IMR-90 (cell line): ENCODE measurements at regions not wholly inside any gene's neighbourhood (a gene's known extent, or its start where the extent isn't known, plus 50 kb on each side); places are given as distances from the start of the nearest gene placed in this dataset.
"Not testable (repeated sequence)": the region's sequence is repeated elsewhere in the genome, so short reads cannot be mapped to it uniquely, and the experiment has no call there.

ENCODE experiments used
- ATAC-seq: fragments of 200-7000 bp; cut with Tn5 transposase; 2 replicates; pipeline ENCODE4 v1.9.1; 2020; ENCODE audit warnings: low read depth, mild to moderate bottlenecking, moderate library complexity
- BruUV-seq: library from RNA; stranded (reverse); fragments of 400-500 nt; replicated peaks from 2 replicates; lab custom pipeline; 2021; lab: Mats Ljungman, UMichigan
- CTCF ChIA-PET: fragments of 300-600 bp; formaldehyde crosslinking; extraction: SDS; loops from one replicate; lab custom pipeline; 2021; ENCODE audit warnings: antibody characterized with exemption; lab: Yijun Ruan, JAX
- POLR2A ChIA-PET: fragments of 300-600 bp; sonication (Branson Sonifier 250); formaldehyde crosslinking; loops from one replicate; lab custom pipeline; 2022; ENCODE audit warnings: antibody characterized with exemption; ENCODE audit not compliant: unreplicated experiment; lab: Charles Lee
- DNase-seq: peaks from one replicate; pipeline ENCODE4 v3.0.0; 2013
- H2AFZ ChIP-seq: replicated peaks from 2 replicates; pipeline ENCODE3; 2013; ENCODE audit warnings: low read length, mild to moderate bottlenecking; ENCODE audit not compliant: poor library complexity
- H2AK5ac ChIP-seq: 2 replicates; pipeline ENCODE4 v1.6.1; 2013; ENCODE audit warnings: low read depth, low read length, inconsistent platforms
- H2AK9ac ChIP-seq: replicated peaks from 2 replicates; pipeline ENCODE3; 2013; ENCODE audit warnings: mild to moderate bottlenecking, low read depth, low read length, moderate library complexity; ENCODE audit not compliant: poor library complexity
- H2BK120ac ChIP-seq: 2 replicates; pipeline ENCODE4 v1.6.1; 2013; ENCODE audit warnings: low read depth, low read length, inconsistent platforms
- H2BK15ac ChIP-seq: 3 replicates; pipeline ENCODE4 v1.6.1; 2013; ENCODE audit warnings: low read depth, low read length, inconsistent platforms
- H2BK20ac ChIP-seq: 2 replicates; pipeline ENCODE4 v1.6.1; 2013; ENCODE audit warnings: low read depth, mild to moderate bottlenecking, inconsistent platforms, low read length, moderate library complexity
- H2BK5ac ChIP-seq: 2 replicates; pipeline ENCODE4 v1.6.1; 2013; ENCODE audit warnings: mild to moderate bottlenecking, low read depth, low read length, inconsistent platforms; ENCODE audit not compliant: poor library complexity, severe bottlenecking
- H3K14ac ChIP-seq: replicated peaks from 2 replicates; pipeline ENCODE4 v1.6.1; 2013; ENCODE audit warnings: low read depth, low read length, inconsistent platforms
- H3K18ac ChIP-seq: 2 replicates; pipeline ENCODE4 v1.6.1; 2013; ENCODE audit warnings: low read depth, low read length, control low read depth
- H3K23ac ChIP-seq: 2 replicates; pipeline ENCODE4 v1.6.1; 2013; ENCODE audit warnings: low read depth, low read length, inconsistent platforms
- H3K27ac ChIP-seq: 2 replicates; pipeline ENCODE4 v1.5.1; 2013; ENCODE audit warnings: mild to moderate bottlenecking, control low read depth, low read length; ENCODE audit not compliant: insufficient read depth
- H3K27me3 ChIP-seq: 2 replicates; pipeline ENCODE4 v1.6.1; 2013; ENCODE audit warnings: low read length; ENCODE audit not compliant: control insufficient read depth, insufficient read depth
- H3K36me3 ChIP-seq: 2 replicates; pipeline ENCODE4 v1.6.1; 2013; ENCODE audit warnings: low read length, mixed read lengths; ENCODE audit not compliant: control insufficient read depth, insufficient read depth
- H3K4ac ChIP-seq: 2 replicates; pipeline ENCODE4 v1.6.1; 2013; ENCODE audit warnings: low read depth, low read length, inconsistent platforms
- H3K4me1 ChIP-seq: 2 replicates; pipeline ENCODE4 v1.6.1; 2013; ENCODE audit warnings: low read length, mixed read lengths; ENCODE audit not compliant: control insufficient read depth, insufficient read depth
- H3K4me2 ChIP-seq: 2 replicates; pipeline ENCODE4 v1.6.1; 2013; ENCODE audit warnings: low read depth, mild to moderate bottlenecking, control low read depth, low read length, moderate library complexity
- H3K4me3 ChIP-seq: 2 replicates; pipeline ENCODE4 v1.5.1; 2013; ENCODE audit warnings: low read depth, mild to moderate bottlenecking, control low read depth, low read length, moderate library complexity; ENCODE audit not compliant: insufficient read depth
- H3K56ac ChIP-seq: 2 replicates; pipeline ENCODE4 v1.6.1; 2013; ENCODE audit warnings: low read length, inconsistent platforms; ENCODE audit not compliant: insufficient read depth; ENCODE audit errors: extremely low read depth
- H3K79me1 ChIP-seq, 2 experiments: 2 replicates each; pipeline ENCODE4 v1.6.1; 2013; ENCODE audit warnings: low read length in 2 of 2, inconsistent platforms in 1 of 2, low read depth in 1 of 2
- H3K9ac ChIP-seq: 2 replicates; pipeline ENCODE4 v1.6.1; 2013; ENCODE audit warnings: low read depth, low read length, control low read depth
- H3K9me1 ChIP-seq: 2 replicates; pipeline ENCODE4 v1.6.1; 2013; ENCODE audit warnings: low read length, inconsistent platforms; ENCODE audit not compliant: insufficient read depth
- H3K9me3 ChIP-seq: 2 replicates; pipeline ENCODE4 v1.6.1; 2013; ENCODE audit warnings: low read length; ENCODE audit not compliant: control insufficient read depth, insufficient read depth
- H4K20me1 ChIP-seq: 2 replicates; pipeline ENCODE4 v1.6.1; 2013; ENCODE audit warnings: low read length, inconsistent platforms; ENCODE audit not compliant: insufficient read depth
- H4K5ac ChIP-seq: 2 replicates; pipeline ENCODE4 v1.6.1; 2013; ENCODE audit warnings: mild to moderate bottlenecking, low read depth, low read length, control low read depth
- H4K8ac ChIP-seq, 2 experiments: 2 replicates each; pipeline ENCODE4 v1.6.1; 2013; ENCODE audit warnings: low read depth in 2 of 2, low read length in 2 of 2, control low read depth in 1 of 2, inconsistent platforms in 1 of 2
- H4K91ac ChIP-seq: 2 replicates; pipeline ENCODE4 v1.6.1; 2013; ENCODE audit warnings: low read depth, low read length, inconsistent platforms; ENCODE audit not compliant: insufficient read depth
- CEBPB ChIP-seq: IDR thresholded peaks from 2 replicates; pipeline ENCODE4 v1.6.1; 2012; ENCODE audit warnings: low read depth, low read length, improper control_type of control experiment
- FOS ChIP-seq: fragments of 150-350 bp; IDR thresholded peaks from 2 replicates; pipeline ENCODE4 v1.6.1; 2016; ENCODE audit warnings: low read depth, low read length
- MAZ ChIP-seq: IDR thresholded peaks from 2 replicates; pipeline ENCODE4 v1.6.1; 2012; ENCODE audit warnings: low read depth, mild to moderate bottlenecking, low read length, improper control_type of control experiment, moderate library complexity, borderline replicate concordance
- MXI1 ChIP-seq: IDR thresholded peaks from 2 replicates; pipeline ENCODE4 v1.6.1; 2012; ENCODE audit warnings: low read depth, mild to moderate bottlenecking, low read length, moderate library complexity, borderline replicate concordance
- RFX5 ChIP-seq: IDR thresholded peaks from 2 replicates; pipeline ENCODE4 v1.8.0; 2012; ENCODE audit warnings: low read depth, mild to moderate bottlenecking, low read length, moderate library complexity
- WGBS, 2 experiments: methylation state at CpG; one replicate each; pipeline versions ENCODE4 v1.1.5 to v1.1.7; 2013; ENCODE audit warnings: missing lambda C conversion rate in 2 of 2; ENCODE audit not compliant: insufficient read length in 1 of 2; ENCODE audit errors: extremely low coverage in 2 of 2; 5-methylcytosine and 5-hydroxymethylcytosine counted together
- dilution Hi-C: fragments of 300-500 bp; cut with HindIII; formaldehyde crosslinking; loops from one replicate; pipeline ENCODE4 v1.14.3; 2018; ENCODE audit warnings: low sequenced_read_pairs; ENCODE audit not compliant: unreplicated experiment
- in situ Hi-C: fragments of 300-500 bp; cut with MboI; formaldehyde crosslinking; loops from 3 replicates; pipeline ENCODE4 v1.14.3; 2019; ENCODE audit warnings: low sequenced_read_pairs, inconsistent platforms, mixed read lengths
- intact Hi-C: fragments of 100-400 bp; cut with micrococcal nuclease; formaldehyde crosslinking; loops from 2 replicates; pipeline ENCODE4 v1.10.0; 2022

DNA sequence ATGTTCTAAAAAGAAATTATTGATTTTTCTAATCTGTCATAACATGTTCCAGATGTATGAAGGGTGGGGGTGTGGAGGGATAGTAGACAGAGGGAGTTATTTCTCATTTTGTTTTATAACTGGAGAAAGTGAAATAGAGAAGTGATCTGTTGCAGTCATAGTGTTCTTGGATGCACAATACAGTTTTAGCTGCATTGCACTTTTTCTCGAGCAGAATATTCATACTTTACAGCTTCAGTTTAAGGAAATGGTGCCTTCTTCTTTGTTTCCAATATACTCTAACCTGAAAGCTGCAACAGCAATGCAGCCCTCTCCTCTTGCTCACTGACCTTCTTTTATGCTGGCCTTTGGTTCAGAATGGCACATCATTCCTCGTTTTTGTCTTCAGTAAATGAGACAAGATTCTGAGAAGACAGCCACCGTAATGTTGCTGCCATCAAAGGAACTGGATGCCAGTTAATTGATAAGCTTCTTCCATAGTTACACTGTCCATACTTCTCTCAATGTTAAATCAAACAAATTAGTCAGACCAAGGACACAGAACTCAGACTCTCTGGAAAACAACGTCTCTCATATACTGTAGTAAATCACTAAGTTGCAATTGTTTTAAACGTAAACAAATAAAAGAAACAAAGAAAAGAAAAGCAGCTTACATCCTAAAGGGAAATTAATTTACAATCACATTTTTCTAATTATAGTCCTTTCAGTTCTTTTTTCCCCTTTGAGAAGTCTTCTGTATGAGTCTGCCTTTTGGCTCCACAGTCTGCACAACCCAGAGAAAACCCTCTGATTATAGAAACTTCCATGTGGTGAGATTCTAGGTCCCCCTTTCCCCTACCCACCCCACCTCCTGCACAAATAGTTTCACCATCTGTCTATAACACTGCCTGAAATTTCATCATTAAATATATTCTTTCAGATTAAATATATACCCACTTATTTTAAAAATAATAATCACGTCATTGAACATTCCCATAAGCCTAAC, 97.4 kb upstream of the UGP2 start:
- Histone ChIP-seq H3K9ac (no peak overlapping the region), H3K23ac (no peak overlapping the region; the same call in 1 of the 2 replicates), H3K56ac (no peak overlapping the region), H4K91ac (no peak overlapping the region), H4K8ac (no peak overlapping the region), H3K9me1 (0 out of 2 replicates have a peak, but pooled peaks cover 2% of the 10 kb centered on the region), H2BK5ac (no peak overlapping the region), H2BK120ac (no peak overlapping the region; the same call in 1 of the 2 replicates), H3K36me3 (no peaks in the 10 kb centered on the region), H3K14ac (no peak overlapping the region), H2AK5ac (no peak overlapping the region), H4K20me1 (no peaks in the 10 kb centered on the region), H2AK9ac (no peak overlapping the region), H3K4me3 (no peak overlapping the region), H3K4ac (no peak overlapping the region), H4K5ac (no peak overlapping the region), H2AFZ (no peak overlapping the region), H3K79me1 (no peaks in the 10 kb centered on the region), H3K4me2 (no peak overlapping the region), H3K9me3 (0 out of 2 replicates have a peak, but pooled peaks cover 2% of the 10 kb centered on the region), H3K18ac (no peak overlapping the region), H3K27ac (no peak overlapping the region), H2BK20ac (0 out of 2 replicates have a peak overlapping the region, but pooled peaks have one; percentile 21), H2BK15ac (no peak overlapping the region), H3K27me3 (no peaks in the 10 kb centered on the region), H3K4me1 (peaks cover 4% of the 10 kb centered on the region; the same call in 1 of the 2 replicates)
- WGBS, 2 experiments = 42 to 100% methylated on average over 1 to 3 of the region's 6 CpGs
- DNase-seq (no peak), ATAC-seq (no peak)
- CTCF ChIA-PET = no interaction called here
- POLR2A ChIA-PET = no interaction called here
- dilution Hi-C loops (no loop called here), intact Hi-C loops (no loop called here), in situ Hi-C loops (no loop called here)
- TF ChIP-seq FOS (no peak), RFX5 (no peak), CEBPB (no peak), MAZ (no peak), MXI1 (no peak)
- BruUV-seq = no TSS peak

DNA sequence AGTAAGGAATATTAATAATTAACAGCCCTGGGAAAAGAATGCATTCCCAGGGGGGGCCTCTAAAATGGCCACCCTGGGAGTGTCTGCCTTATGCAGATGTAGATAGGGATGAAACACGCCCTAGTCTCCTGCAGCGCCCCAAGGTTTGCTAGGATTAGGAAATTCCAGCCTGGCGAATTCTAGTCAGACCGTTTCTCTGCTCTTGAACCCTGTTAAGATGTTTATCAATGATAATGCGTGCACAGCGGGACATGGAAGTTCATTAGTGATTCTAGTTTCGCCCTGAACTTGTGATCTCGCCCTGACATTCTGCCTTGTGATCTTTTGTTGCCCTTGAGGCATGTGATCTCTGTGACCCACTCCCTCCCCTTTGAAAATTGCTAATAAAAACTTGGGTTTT, 95.1 kb upstream of the UGP2 start:
- H3K9me3 ChIP-seq, H3K27ac ChIP-seq, H3K4me3 ChIP-seq, H3K56ac ChIP-seq, H4K91ac ChIP-seq, POLR2A ChIA-PET, H4K5ac ChIP-seq, H3K23ac ChIP-seq, H2BK15ac ChIP-seq, H3K36me3 ChIP-seq, H3K4me2 ChIP-seq, BruUV-seq, in situ Hi-C loops, H2AK9ac ChIP-seq, H3K9ac ChIP-seq, H2BK20ac ChIP-seq, H3K27me3 ChIP-seq, DNase-seq, H3K9me1 ChIP-seq, H3K14ac ChIP-seq, H2BK120ac ChIP-seq, dilution Hi-C loops, H2AFZ ChIP-seq, H3K4me1 ChIP-seq, H2BK5ac ChIP-seq, intact Hi-C loops, H3K79me1 ChIP-seq, CTCF ChIA-PET, ATAC-seq, H4K20me1 ChIP-seq, H2AK5ac ChIP-seq, H3K18ac ChIP-seq, H3K4ac ChIP-seq, H4K8ac ChIP-seq: not testable (repeated sequence)
- 86% methylated on average over 8 of the region's 8 CpGs; no CpG with 5 or more reads in 1 of the 2 experiments for WGBS, 2 experiments
